Right lobe of liver (tissue), 4 donors: ENCODE measurements at regions not wholly inside any gene's neighbourhood (a gene's known extent, or its start where the extent isn't known, plus 50 kb on each side); places are given as distances from the start of the nearest gene placed in this dataset.

ENCODE experiments used
- POLR2A ChIP-seq: fragments of 450-650 bp; IDR thresholded peaks from one replicate; pipeline ENCODE4 v1.6.1; 2017; ENCODE audit warnings: antibody characterized with exemption, mild to moderate bottlenecking
- TF ChIP-seq, protein P1 (sequence below), 4 donors: fragments of 200-600 bp in 3 of 4; fragments of 450-650 bp in 1 of 4; IDR thresholded peaks; one replicate each; pipeline versions ENCODE4 v1.5.1 to v1.8.0; 2016 to 2022; ENCODE audit warnings: antibody characterized with exemption in 4 of 4, mild to moderate bottlenecking in 2 of 4
- donor health status: DM: no; HTN: no; CAD: no.
- donor health status: DM: no; HTN: no; CAD: no.
- donor health status: DM: no; HTN: yes; CAD: no.

GRCh38 chr22:46046299-46046685 lies 69.3 kb upstream of the WNT7B start:
- TF ChIP-seq, protein P1, sequence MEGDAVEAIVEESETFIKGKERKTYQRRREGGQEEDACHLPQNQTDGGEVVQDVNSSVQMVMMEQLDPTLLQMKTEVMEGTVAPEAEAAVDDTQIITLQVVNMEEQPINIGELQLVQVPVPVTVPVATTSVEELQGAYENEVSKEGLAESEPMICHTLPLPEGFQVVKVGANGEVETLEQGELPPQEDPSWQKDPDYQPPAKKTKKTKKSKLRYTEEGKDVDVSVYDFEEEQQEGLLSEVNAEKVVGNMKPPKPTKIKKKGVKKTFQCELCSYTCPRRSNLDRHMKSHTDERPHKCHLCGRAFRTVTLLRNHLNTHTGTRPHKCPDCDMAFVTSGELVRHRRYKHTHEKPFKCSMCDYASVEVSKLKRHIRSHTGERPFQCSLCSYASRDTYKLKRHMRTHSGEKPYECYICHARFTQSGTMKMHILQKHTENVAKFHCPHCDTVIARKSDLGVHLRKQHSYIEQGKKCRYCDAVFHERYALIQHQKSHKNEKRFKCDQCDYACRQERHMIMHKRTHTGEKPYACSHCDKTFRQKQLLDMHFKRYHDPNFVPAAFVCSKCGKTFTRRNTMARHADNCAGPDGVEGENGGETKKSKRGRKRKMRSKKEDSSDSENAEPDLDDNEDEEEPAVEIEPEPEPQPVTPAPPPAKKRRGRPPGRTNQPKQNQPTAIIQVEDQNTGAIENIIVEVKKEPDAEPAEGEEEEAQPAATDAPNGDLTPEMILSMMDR (IDR thresholded peaks at IDR 0.05), result no peak
- no peak for TF ChIP-seq POLR2A
